ENCODE measurements at regions not wholly inside any gene's neighbourhood (a gene's known extent, or its start where the extent isn't known, plus 50 kb on each side); places are given as distances from the start of the nearest gene placed in this dataset.

GRCh38 chr10:2728087-2728486, 339.3 kb upstream of the PFKP start:
- DNase-seq (ENCODE audit: low spot score), result no peak

GRCh38 chr10:2716596-2716995, 350.8 kb upstream of the PFKP start:
- DNase-seq (ENCODE audit: low spot score), result no peak

- no peak for DNase-seq (ENCODE audit: low spot score)
Measured at GRCh38 chr10:2714597-2714996, 352.8 kb upstream of the PFKP start.

- no peak for DNase-seq (ENCODE audit: low spot score)
Measured at GRCh38 chr10:2703953-2704352, 363.4 kb upstream of the PFKP start.

- DNase-seq (ENCODE audit: low spot score), result no peak
Measured at GRCh38 chr10:2701802-2702201, 365.5 kb upstream of the PFKP start.

GRCh38 chr10:2700626-2701305, 366.6 kb upstream of the PFKP start:
- no peak for DNase-seq (ENCODE audit: low spot score)

GRCh38 chr10:2688958-2689357, 378.4 kb upstream of the PFKP start:
- no peak for DNase-seq (ENCODE audit: low spot score)

GRCh38 chr10:2686691-2687090, 380.7 kb upstream of the PFKP start:
- no peak for DNase-seq (ENCODE audit: low spot score)

- no peak for DNase-seq (ENCODE audit: low spot score)
Measured at GRCh38 chr10:2682491-2682890, 384.9 kb upstream of the PFKP start.

- no peak for DNase-seq (ENCODE audit: low spot score)
Measured at GRCh38 chr10:2681891-2682290, 385.5 kb upstream of the PFKP start.

GRCh38 chr10:2680821-2681220, 386.5 kb upstream of the PFKP start:
- no peak for DNase-seq (ENCODE audit: low spot score)

- DNase-seq (ENCODE audit: low spot score), result no peak
Measured at GRCh38 chr10:2679646-2680045, 387.7 kb upstream of the PFKP start.

GRCh38 chr10:2676455-2676854, 390.9 kb upstream of the PFKP start:
- no peak for DNase-seq (ENCODE audit: low spot score)

- DNase-seq (ENCODE audit: low spot score), result no peak
Measured at GRCh38 chr10:2674451-2674850, 392.9 kb upstream of the PFKP start.

GRCh38 chr10:2670864-2671263, 396.5 kb upstream of the PFKP start:
- no peak for DNase-seq (ENCODE audit: low spot score)

GRCh38 chr10:2665772-2666171, 401.6 kb upstream of the PFKP start:
- DNase-seq (ENCODE audit: low spot score), result no peak

GRCh38 chr10:2660276-2660675, 407.1 kb upstream of the PFKP start:
- DNase-seq (ENCODE audit: low spot score), result no peak

- no peak for DNase-seq (ENCODE audit: low spot score)
Measured at GRCh38 chr10:2659660-2660209, 407.6 kb upstream of the PFKP start.

GRCh38 chr10:2658780-2659179, 408.6 kb upstream of the PFKP start:
- DNase-seq (ENCODE audit: low spot score), result no peak

GRCh38 chr10:2650328-2650727, 417.0 kb upstream of the PFKP start:
- DNase-seq (ENCODE audit: low spot score), result no peak

- no peak for DNase-seq (ENCODE audit: low spot score)
Measured at GRCh38 chr10:2641028-2641427, 426.3 kb upstream of the PFKP start.

- no peak for DNase-seq (ENCODE audit: low spot score)
Measured at GRCh38 chr10:2633630-2634029, 433.7 kb upstream of the PFKP start.

- DNase-seq (ENCODE audit: low spot score), result no peak
Measured at GRCh38 chr10:2631557-2632205, 435.7 kb upstream of the PFKP start.

GRCh38 chr10:2628705-2629104, 438.6 kb upstream of the PFKP start:
- no peak for DNase-seq (ENCODE audit: low spot score)
